Spleen (tissue), 7 donors: ENCODE measurements at regions not wholly inside any gene's neighbourhood (a gene's known extent, or its start where the extent isn't known, plus 50 kb on each side); places are given as distances from the start of the nearest gene placed in this dataset.

Experiments
- POLR2A ChIP-seq, 3 donors: fragments of 450-650 bp; IDR thresholded peaks; one replicate each; pipeline ENCODE4 v1.5.1; 2017; ENCODE audit warnings: antibody characterized with exemption in 3 of 3, mild to moderate bottlenecking in 1 of 3
- POLR2AphosphoS5 ChIP-seq, 3 donors: sonication (generic); formaldehyde crosslinking; IDR thresholded peaks; one replicate each; pipeline ENCODE4 v1.5.1; 2017; ENCODE audit warnings: antibody characterized with exemption in 3 of 3
- TF ChIP-seq, protein P1 (sequence below), 11 experiments: fragments of 200-600 bp in 7 of 11; fragments of 450-650 bp in 4 of 11; sonication (generic) in 4 of 11; IDR thresholded peaks in 8 of 11; conservative IDR thresholded peaks in 3 of 11; 1 replicate in 7 of 11; 2 replicates in 4 of 11; pipeline versions ENCODE4 v1.4.0 to v1.8.0; 2016 to 2021; ENCODE audit warnings: antibody characterized with exemption in 11 of 11, inconsistent platforms in 4 of 11, mild to moderate bottlenecking in 1 of 11
- donor health status: DM: no; HTN: no; CAD: no; lungs with moderate emphysema.
- donor health status: DM: no; HTN: no; CAD: no.
- donor health status: DM: no; HTN: no; CAD: no.

DNA sequence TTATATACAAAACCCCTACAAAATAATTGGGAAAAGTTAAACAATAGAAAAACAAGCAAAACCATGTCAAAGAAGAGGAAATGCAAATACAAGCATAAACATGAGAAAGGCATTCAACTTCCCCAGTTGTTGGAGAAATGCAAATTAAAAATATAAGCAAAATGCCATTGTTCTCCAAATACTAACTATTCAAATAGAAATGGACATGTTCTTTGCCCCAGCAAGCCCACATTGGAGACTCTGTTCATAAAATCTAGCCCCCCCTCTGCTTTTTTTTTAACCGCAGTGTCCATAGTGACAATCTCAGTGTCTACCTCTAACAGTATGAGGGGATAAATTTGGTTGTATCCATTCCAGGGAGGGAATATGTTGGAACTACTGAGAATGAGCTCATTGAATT, 59.7 kb upstream of the LCTL start:
- TF ChIP-seq, protein P1, sequence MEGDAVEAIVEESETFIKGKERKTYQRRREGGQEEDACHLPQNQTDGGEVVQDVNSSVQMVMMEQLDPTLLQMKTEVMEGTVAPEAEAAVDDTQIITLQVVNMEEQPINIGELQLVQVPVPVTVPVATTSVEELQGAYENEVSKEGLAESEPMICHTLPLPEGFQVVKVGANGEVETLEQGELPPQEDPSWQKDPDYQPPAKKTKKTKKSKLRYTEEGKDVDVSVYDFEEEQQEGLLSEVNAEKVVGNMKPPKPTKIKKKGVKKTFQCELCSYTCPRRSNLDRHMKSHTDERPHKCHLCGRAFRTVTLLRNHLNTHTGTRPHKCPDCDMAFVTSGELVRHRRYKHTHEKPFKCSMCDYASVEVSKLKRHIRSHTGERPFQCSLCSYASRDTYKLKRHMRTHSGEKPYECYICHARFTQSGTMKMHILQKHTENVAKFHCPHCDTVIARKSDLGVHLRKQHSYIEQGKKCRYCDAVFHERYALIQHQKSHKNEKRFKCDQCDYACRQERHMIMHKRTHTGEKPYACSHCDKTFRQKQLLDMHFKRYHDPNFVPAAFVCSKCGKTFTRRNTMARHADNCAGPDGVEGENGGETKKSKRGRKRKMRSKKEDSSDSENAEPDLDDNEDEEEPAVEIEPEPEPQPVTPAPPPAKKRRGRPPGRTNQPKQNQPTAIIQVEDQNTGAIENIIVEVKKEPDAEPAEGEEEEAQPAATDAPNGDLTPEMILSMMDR (IDR thresholded peaks at IDR 0.05 in 8 of 11, conservative IDR thresholded peaks at IDR 0.05 in 3 of 11): no peak
- TF ChIP-seq POLR2A (IDR thresholded peaks at IDR 0.05): no peak
- no peak for TF ChIP-seq POLR2AphosphoS5 (IDR thresholded peaks at IDR 0.05)
